GM23248 (cell line): ENCODE measurements at regions not wholly inside any gene's neighbourhood (a gene's known extent, or its start where the extent isn't known, plus 50 kb on each side); places are given as distances from the start of the nearest gene placed in this dataset.

Experiments
- DNase-seq: peaks from one replicate; pipeline ENCODE4 v3.0.0-alpha.2; 2015
- H2AFZ ChIP-seq: fragments of 200-600 bp; sonication (generic); 2 replicates; pipeline ENCODE4 v1.6.1; 2016; ENCODE audit warnings: antibody characterized with exemption
- H3F3A ChIP-seq: fragments of 200-600 bp; sonication (generic); 2 replicates; pipeline ENCODE4 v1.6.1; 2016; ENCODE audit warnings: mild to moderate bottlenecking, antibody characterized with exemption, mixed run types; ENCODE audit not compliant: insufficient read depth
- H3K27ac ChIP-seq: fragments of 200-600 bp; sonication (generic); 2 replicates; pipeline ENCODE4 v1.5.1; 2016; ENCODE audit warnings: mild to moderate bottlenecking
- H3K27me3 ChIP-seq: fragments of 200-600 bp; sonication (generic); replicated peaks from 2 replicates; pipeline ENCODE4 v1.6.1; 2016; ENCODE audit warnings: mild to moderate bottlenecking; ENCODE audit not compliant: insufficient read depth
- H3K36me3 ChIP-seq: fragments of 200-600 bp; sonication (generic); 2 replicates; pipeline ENCODE4 v1.6.1; 2016; ENCODE audit warnings: low read depth, mild to moderate bottlenecking
- H3K4me1 ChIP-seq: fragments of 200-600 bp; sonication (generic); 2 replicates; pipeline ENCODE4 v1.6.1; 2016; ENCODE audit warnings: mild to moderate bottlenecking; ENCODE audit not compliant: insufficient read depth
- H3K4me2 ChIP-seq: fragments of 200-600 bp; sonication (generic); one replicate; pipeline ENCODE4 v1.6.1; 2016; ENCODE audit warnings: mild to moderate bottlenecking; ENCODE audit not compliant: unreplicated experiment
- H3K4me3 ChIP-seq: fragments of 200-600 bp; sonication (generic); 2 replicates; pipeline ENCODE4 v1.5.1; 2016; ENCODE audit warnings: mild to moderate bottlenecking
- H3K79me2 ChIP-seq: fragments of 200-600 bp; sonication (generic); 2 replicates; pipeline ENCODE4 v1.6.1; 2016; ENCODE audit warnings: mild to moderate bottlenecking; ENCODE audit not compliant: insufficient read depth
- H3K9ac ChIP-seq: fragments of 200-600 bp; sonication (generic); 2 replicates; pipeline ENCODE4 v1.6.1; 2016; ENCODE audit warnings: mild to moderate bottlenecking
- H3K9me2 ChIP-seq: fragments of 200-600 bp; sonication (generic); 2 replicates; pipeline ENCODE4 v1.6.1; 2016; ENCODE audit warnings: mixed run types, mild to moderate bottlenecking, moderate library complexity; ENCODE audit not compliant: insufficient read depth
- H3K9me3 ChIP-seq: fragments of 200-600 bp; sonication (generic); one replicate; pipeline ENCODE4 v1.6.1; 2017; ENCODE audit warnings: low read depth
- H4K20me1 ChIP-seq: fragments of 200-600 bp; sonication (generic); 2 replicates; pipeline ENCODE4 v1.6.0; 2016; ENCODE audit not compliant: insufficient read depth
- EZH2 ChIP-seq: fragments of 200-600 bp; sonication (generic); IDR thresholded peaks from 2 replicates; pipeline ENCODE4 v1.6.1; 2018; ENCODE audit warnings: antibody characterized with exemption, mild to moderate bottlenecking; ENCODE audit not compliant: insufficient read depth, poor library complexity, severe bottlenecking
- EZH2phosphoT487 ChIP-seq: fragments of 200-600 bp; sonication (generic); IDR thresholded peaks from 2 replicates; pipeline ENCODE4 v1.6.1; 2018; ENCODE audit warnings: antibody characterized with exemption, moderate library complexity, mild to moderate bottlenecking, low read depth; ENCODE audit not compliant: insufficient read depth
- WGBS, 2 experiments: methylation state at CpG; one replicate each; pipeline ENCODE4 v1.1.6; 2015 to 2017; ENCODE audit warnings: low lambda C conversion rate in 2 of 2, low coverage in 1 of 2; ENCODE audit errors: missing lambda C conversion rate in 2 of 2; 5-methylcytosine and 5-hydroxymethylcytosine counted together
- in situ Hi-C: fragments of 300-500 bp; cut with MboI; formaldehyde crosslinking; loops from 2 replicates; pipeline ENCODE4 v1.15.0; 2020

DNA sequence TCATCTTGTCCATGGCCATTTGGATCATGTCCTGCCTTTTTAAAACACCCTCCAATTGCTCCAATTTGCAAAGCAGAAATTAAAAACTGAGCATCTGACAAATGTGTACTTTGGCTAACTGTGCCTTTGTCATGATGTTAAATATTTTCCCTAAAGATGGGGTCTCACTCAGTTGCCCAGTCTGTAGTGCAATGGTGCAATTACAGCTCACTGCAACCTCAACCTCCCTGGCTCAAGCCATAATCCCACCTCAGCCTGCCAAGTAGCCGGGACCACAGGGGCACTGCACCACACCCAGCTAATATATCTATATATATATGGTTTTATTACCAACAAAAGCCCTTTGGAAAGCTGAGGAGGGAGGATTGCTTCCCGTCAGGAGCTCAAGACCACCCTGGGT lies 782.7 kb downstream of the UQCRFS1 start:
- H3K36me3 ChIP-seq, result no peaks in the 10 kb centered on the region
- no peak overlapping the region for H3K9ac ChIP-seq
- no peaks in the 10 kb centered on the region for H3K9me3 ChIP-seq
- H4K20me1 ChIP-seq, result no peaks in the 10 kb centered on the region
- 20 to 34% methylated on average over 2 of the region's 2 CpGs for WGBS, 2 experiments
- H3K4me2 ChIP-seq, result no peak overlapping the region
- no peaks in the 10 kb centered on the region for H3K9me2 ChIP-seq
- H3K4me1 ChIP-seq, result peaks cover 37% of the 10 kb centered on the region
- TF ChIP-seq EZH2phosphoT487, result no peak
- no peak for TF ChIP-seq EZH2
- DNase-seq, result no peak
- H3F3A ChIP-seq, result no peaks in the 10 kb centered on the region; the same call in 1 of the 2 replicates
- H3K79me2 ChIP-seq, result no peaks in the 10 kb centered on the region
- H3K4me3 ChIP-seq, result no peak overlapping the region
- in situ Hi-C loops, result no loop called here
- H2AFZ ChIP-seq, result no peak overlapping the region
- H3K27ac ChIP-seq, result no peak overlapping the region
- H3K27me3 ChIP-seq, result no peaks in the 10 kb centered on the region; the same call in 1 of the 2 replicates

DNA sequence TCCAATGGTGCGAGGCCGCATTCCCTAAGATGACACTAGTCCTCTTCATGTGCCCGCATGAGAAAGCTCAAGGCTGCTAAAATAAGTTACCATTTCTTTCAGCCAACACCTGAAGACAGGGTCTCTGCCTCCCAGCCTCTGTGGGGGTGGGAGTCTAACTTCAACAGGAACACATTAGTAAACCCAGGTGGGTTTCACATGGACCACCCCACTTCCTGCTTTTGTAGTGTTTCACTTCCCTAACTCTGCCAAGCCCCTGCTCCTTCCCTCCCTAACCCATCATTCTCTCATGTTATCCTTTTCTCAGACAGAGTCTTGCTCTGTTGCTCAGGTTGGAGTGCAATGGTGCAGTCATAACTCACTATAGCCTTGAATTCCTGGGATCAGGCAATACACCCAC lies 783.6 kb downstream of the UQCRFS1 start:
- no peak for DNase-seq
- Histone ChIP-seq H3K27ac (no peak overlapping the region), H3K9me3 (no peaks in the 10 kb centered on the region), H4K20me1 (no peaks in the 10 kb centered on the region), H3K4me1 (peaks cover 38% of the 10 kb centered on the region), H3K27me3 (no peaks in the 10 kb centered on the region; the same call in 1 of the 2 replicates), H3K9ac (no peak overlapping the region), H3K79me2 (no peaks in the 10 kb centered on the region), H3F3A (no peaks in the 10 kb centered on the region; the same call in 1 of the 2 replicates), H3K4me2 (no peak overlapping the region), H3K9me2 (no peaks in the 10 kb centered on the region), H2AFZ (no peak overlapping the region), H3K4me3 (no peak overlapping the region), H3K36me3 (no peaks in the 10 kb centered on the region)
- in situ Hi-C loops, result no loop called here
- TF ChIP-seq EZH2 (no peak), EZH2phosphoT487 (no peak)
- WGBS, 2 experiments, result 80 to 86% methylated on average over 3 of the region's 3 CpGs

DNA sequence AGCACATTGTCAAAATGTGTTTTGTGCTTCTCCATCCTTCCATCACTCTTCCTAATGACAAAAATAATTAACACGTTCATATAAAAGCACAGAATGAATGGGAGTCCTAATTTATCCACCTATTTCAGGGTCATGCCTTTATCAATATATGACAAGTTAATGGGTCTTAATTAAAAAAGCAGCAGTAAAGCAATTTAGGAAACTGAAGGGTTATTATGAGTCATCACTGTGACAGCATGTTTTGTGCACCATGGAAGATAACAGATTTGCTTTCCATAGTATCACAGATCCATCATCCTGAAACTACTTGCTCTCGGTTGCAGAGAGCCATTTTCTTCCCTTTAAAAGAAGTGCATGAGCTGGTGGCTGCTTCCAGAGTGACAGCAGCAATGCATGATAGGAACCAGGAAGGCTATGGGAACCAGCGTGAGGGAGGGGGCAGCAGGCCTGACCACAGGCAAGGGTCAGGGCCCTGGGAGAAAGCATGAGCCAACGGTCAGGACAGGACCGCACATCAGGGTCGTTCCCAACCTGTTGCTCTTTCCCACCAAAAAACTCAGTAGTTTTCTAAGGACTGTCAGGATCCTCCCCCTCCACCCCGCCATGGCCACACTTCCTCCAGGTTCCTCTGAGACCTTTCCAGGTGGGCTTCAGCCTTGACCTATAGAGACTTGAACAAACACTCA lies 784.1 kb downstream of the UQCRFS1 start:
- H3K27me3 ChIP-seq, result no peaks in the 10 kb centered on the region; the same call in 1 of the 2 replicates
- TF ChIP-seq EZH2 (no peak), EZH2phosphoT487 (no peak)
- H3K9me2 ChIP-seq, result no peaks in the 10 kb centered on the region
- no peaks in the 10 kb centered on the region for H3K36me3 ChIP-seq
- H4K20me1 ChIP-seq, result no peaks in the 10 kb centered on the region
- H3K4me1 ChIP-seq, result peaks cover 37% of the 10 kb centered on the region
- H3K27ac ChIP-seq, result no peak overlapping the region
- no peak overlapping the region for H3K4me3 ChIP-seq
- in situ Hi-C loops, result no loop called here
- peak; percentile 13 for DNase-seq
- no peaks in the 10 kb centered on the region for H3K9me3 ChIP-seq
- no peak overlapping the region for H3K4me2 ChIP-seq
- H3K9ac ChIP-seq, result no peak overlapping the region
- 36 to 48% methylated on average over 7 of the region's 7 CpGs for WGBS, 2 experiments
- no peaks in the 10 kb centered on the region; the same call in 1 of the 2 replicates for H3F3A ChIP-seq
- H3K79me2 ChIP-seq, result no peaks in the 10 kb centered on the region
- no peak overlapping the region for H2AFZ ChIP-seq

DNA sequence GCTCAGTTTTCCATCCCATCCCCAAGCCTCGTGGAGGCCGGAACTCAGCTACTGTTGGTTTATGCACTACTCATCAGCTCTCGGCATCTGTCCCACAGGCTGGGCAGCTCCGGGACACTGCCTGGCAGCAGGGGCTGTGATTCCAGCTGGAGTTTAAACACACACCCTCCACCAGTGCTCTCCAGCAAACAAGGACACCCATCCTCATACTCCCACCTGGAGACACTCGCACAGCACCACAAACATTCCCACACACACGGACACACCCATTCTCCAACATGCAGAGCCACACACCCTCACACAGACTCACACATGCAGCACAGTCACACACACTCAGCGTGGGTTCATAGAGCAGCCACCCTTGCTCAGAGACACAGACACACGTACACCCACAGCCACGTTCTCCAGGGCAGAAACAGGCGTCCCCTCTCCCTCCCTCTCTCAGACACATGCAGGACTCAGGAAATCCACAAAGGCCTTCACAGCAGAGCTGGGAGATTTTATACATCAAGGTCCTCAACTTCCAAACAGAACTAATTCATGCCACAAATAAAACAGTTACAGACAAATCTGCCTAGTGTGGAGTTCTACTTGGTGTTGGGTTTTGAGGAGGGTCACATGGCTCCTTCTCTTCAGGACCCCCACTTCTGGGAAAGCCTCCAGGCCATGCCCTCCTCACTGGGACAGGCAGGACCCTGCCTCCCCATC lies 785.4 kb downstream of the UQCRFS1 start:
- Histone ChIP-seq H3K9me3 (no peaks in the 10 kb centered on the region), H3K79me2 (no peaks in the 10 kb centered on the region), H3K9ac (no peak overlapping the region), H3K27me3 (peaks cover 5% of the 10 kb centered on the region), H4K20me1 (no peaks in the 10 kb centered on the region), H3K4me3 (no peak overlapping the region), H3K4me2 (no peak overlapping the region), H3K27ac (no peak overlapping the region), H3F3A (no peaks in the 10 kb centered on the region; the same call in 1 of the 2 replicates), H2AFZ (no peak overlapping the region), H3K36me3 (no peaks in the 10 kb centered on the region), H3K9me2 (no peaks in the 10 kb centered on the region), H3K4me1 (peaks cover 29% of the 10 kb centered on the region)
- 31 to 32% methylated on average over 10 of the region's 10 CpGs for WGBS, 2 experiments
- in situ Hi-C loops, result no loop called here
- TF ChIP-seq EZH2 (no peak), EZH2phosphoT487 (no peak)
- peak; percentile 57 for DNase-seq
